ENCODE measurements at regions not wholly inside any gene's neighbourhood (a gene's known extent, or its start where the extent isn't known, plus 50 kb on each side); places are given as distances from the start of the nearest gene placed in this dataset.

DNA sequence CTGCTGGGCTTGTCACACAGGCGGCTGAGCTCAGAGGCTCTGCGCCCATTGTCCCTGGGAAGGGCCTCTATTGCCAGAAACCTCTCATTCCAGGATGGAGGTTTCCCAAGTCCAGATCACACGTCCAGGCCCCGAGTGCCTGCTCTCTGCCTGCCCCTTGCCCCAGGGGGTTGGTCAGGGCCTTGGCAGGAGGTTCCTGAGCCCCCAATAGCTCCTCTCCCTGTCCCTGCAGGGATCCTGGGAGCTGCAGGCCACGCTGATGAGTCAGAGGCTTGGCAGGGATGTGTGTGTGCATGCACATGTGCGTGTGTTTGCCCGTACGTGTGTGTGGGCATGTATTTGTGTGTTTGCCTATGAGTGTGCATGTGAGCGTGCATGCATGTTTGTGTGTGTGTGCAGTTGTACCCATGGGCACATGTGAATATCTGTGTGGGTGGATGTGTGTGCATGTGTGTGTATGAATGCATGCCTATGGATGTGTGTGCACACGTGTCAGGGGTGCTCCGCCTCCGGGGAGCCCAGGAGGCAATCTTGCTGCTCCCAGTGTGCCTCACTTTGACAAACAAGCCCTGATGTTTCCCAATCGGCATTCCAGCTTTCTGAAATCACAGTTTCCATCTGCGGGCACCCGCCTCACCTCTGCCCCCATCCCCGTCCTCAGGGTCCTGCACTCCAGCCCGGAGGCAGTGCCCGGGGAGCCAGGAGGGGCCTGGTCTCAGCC, 98.4 kb upstream of the GSE1 start (continued):
- TF ChIP-seq GATAD1 (CRISPR knock-in tag; IDR thresholded peaks at IDR 0.05) (peak; percentile 78), ESRRA (CRISPR knock-in tag; IDR thresholded peaks at IDR 0.05; ENCODE audit: low read depth) (peak; percentile 84), AHR (CRISPR knock-in tag; IDR thresholded peaks at IDR 0.05) (peak; percentile 15; the same call in 1 of the 2 replicates), POLR2AphosphoS5 (IDR thresholded peaks at IDR 0.05; ENCODE audit: low read depth, low read length) (peak; percentile 78; the same call in 1 of the 2 replicates), ZBTB7B (CRISPR knock-in tag; IDR thresholded peaks at IDR 0.05) (peak; percentile 99), BRCA1 (CRISPR knock-in tag; IDR thresholded peaks at IDR 0.05) (peak; percentile 97), ZNF143 (CRISPR knock-in tag; IDR thresholded peaks at IDR 0.05) (peak; percentile 92), KLF6 (CRISPR knock-in tag; IDR thresholded peaks at IDR 0.05) (peak; percentile 75), RFX5 (IDR thresholded peaks at IDR 0.05; ENCODE audit: low read depth, low read length) (no peak), DMAP1 (CRISPR knock-in tag; IDR thresholded peaks at IDR 0.05) (peak; percentile 96), RBFOX2 (IDR thresholded peaks at IDR 0.05; ENCODE audit: low read depth, low read length) (no peak), SRF (IDR thresholded peaks at IDR 0.05; ENCODE audit: low read depth, low read length) (no peak), HNF4A (CRISPR knock-in tag; IDR thresholded peaks at IDR 0.05) (peak; percentile 91)
- TF ChIP-seq, protein P1, sequence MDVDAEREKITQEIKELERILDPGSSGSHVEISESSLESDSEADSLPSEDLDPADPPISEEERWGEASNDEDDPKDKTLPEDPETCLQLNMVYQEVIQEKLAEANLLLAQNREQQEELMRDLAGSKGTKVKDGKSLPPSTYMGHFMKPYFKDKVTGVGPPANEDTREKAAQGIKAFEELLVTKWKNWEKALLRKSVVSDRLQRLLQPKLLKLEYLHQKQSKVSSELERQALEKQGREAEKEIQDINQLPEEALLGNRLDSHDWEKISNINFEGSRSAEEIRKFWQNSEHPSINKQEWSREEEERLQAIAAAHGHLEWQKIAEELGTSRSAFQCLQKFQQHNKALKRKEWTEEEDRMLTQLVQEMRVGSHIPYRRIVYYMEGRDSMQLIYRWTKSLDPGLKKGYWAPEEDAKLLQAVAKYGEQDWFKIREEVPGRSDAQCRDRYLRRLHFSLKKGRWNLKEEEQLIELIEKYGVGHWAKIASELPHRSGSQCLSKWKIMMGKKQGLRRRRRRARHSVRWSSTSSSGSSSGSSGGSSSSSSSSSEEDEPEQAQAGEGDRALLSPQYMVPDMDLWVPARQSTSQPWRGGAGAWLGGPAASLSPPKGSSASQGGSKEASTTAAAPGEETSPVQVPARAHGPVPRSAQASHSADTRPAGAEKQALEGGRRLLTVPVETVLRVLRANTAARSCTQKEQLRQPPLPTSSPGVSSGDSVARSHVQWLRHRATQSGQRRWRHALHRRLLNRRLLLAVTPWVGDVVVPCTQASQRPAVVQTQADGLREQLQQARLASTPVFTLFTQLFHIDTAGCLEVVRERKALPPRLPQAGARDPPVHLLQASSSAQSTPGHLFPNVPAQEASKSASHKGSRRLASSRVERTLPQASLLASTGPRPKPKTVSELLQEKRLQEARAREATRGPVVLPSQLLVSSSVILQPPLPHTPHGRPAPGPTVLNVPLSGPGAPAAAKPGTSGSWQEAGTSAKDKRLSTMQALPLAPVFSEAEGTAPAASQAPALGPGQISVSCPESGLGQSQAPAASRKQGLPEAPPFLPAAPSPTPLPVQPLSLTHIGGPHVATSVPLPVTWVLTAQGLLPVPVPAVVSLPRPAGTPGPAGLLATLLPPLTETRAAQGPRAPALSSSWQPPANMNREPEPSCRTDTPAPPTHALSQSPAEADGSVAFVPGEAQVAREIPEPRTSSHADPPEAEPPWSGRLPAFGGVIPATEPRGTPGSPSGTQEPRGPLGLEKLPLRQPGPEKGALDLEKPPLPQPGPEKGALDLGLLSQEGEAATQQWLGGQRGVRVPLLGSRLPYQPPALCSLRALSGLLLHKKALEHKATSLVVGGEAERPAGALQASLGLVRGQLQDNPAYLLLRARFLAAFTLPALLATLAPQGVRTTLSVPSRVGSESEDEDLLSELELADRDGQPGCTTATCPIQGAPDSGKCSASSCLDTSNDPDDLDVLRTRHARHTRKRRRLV (CRISPR knock-in tag; IDR thresholded peaks at IDR 0.05), result peak; percentile 93
- TF ChIP-seq, protein P2, sequence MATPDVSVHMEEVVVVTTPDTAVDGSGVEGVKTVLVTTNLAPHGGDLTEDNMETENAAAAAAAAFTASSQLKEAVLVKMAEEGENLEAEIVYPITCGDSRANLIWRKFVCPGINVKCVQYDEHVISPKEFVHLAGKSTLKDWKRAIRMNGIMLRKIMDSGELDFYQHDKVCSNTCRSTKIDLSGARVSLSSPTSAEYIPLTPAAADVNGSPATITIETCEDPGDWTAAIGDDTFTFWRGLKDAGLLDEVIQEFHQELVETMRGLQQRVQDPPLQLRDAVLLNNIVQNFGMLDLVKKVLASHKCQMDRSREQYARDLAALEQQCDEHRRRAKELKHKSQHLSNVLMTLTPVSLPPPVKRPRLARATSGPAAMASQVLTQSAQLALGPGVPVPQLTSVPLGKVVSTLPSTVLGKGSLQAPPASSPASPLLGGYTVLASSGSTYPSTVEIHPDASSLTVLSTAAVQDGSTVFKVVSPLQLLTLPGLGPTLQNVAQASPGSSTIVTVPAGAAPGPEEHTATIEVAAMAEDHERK (CRISPR knock-in tag; IDR thresholded peaks at IDR 0.05; ENCODE audit: low read depth), result no peak; the same call in 1 of the 2 replicates
- TF ChIP-seq, protein P3, sequence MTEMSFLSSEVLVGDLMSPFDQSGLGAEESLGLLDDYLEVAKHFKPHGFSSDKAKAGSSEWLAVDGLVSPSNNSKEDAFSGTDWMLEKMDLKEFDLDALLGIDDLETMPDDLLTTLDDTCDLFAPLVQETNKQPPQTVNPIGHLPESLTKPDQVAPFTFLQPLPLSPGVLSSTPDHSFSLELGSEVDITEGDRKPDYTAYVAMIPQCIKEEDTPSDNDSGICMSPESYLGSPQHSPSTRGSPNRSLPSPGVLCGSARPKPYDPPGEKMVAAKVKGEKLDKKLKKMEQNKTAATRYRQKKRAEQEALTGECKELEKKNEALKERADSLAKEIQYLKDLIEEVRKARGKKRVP (CRISPR knock-in tag; IDR thresholded peaks at IDR 0.05), result peak; percentile 4 to 91; a peak in 2 of 4 replicates
- TF ChIP-seq, protein P4, sequence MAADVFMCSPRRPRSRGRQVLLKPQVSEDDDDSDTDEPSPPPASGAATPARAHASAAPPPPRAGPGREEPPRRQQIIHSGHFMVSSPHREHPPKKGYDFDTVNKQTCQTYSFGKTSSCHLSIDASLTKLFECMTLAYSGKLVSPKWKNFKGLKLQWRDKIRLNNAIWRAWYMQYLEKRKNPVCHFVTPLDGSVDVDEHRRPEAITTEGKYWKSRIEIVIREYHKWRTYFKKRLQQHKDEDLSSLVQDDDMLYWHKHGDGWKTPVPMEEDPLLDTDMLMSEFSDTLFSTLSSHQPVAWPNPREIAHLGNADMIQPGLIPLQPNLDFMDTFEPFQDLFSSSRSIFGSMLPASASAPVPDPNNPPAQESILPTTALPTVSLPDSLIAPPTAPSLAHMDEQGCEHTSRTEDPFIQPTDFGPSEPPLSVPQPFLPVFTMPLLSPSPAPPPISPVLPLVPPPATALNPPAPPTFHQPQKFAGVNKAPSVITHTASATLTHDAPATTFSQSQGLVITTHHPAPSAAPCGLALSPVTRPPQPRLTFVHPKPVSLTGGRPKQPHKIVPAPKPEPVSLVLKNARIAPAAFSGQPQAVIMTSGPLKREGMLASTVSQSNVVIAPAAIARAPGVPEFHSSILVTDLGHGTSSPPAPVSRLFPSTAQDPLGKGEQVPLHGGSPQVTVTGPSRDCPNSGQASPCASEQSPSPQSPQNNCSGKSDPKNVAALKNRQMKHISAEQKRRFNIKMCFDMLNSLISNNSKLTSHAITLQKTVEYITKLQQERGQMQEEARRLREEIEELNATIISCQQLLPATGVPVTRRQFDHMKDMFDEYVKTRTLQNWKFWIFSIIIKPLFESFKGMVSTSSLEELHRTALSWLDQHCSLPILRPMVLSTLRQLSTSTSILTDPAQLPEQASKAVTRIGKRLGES (CRISPR knock-in tag; IDR thresholded peaks at IDR 0.05; ENCODE audit: borderline replicate concordance), result peak; percentile 96
- TF ChIP-seq, protein P5, sequence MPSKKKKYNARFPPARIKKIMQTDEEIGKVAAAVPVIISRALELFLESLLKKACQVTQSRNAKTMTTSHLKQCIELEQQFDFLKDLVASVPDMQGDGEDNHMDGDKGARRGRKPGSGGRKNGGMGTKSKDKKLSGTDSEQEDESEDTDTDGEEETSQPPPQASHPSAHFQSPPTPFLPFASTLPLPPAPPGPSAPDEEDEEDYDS (CRISPR knock-in tag; IDR thresholded peaks at IDR 0.05), result peak; percentile 36; the same call in 1 of the 2 replicates
- TF ChIP-seq, protein P6, sequence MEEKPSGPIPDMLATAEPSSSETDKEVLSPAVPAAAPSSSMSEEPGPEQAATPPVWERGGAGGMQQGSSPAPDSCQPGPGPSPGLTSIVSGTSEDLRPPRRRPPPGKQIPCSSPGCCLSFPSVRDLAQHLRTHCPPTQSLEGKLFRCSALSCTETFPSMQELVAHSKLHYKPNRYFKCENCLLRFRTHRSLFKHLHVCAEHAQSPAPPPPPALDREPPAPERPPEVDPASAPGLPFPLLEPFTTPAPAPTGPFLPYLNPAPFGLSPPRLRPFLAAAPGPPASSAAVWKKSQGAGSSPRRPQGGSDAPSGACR (CRISPR knock-in tag; IDR thresholded peaks at IDR 0.05), result peak; percentile 94
